Colonic mucosa (tissue), 4 donors: ENCODE measurements at regions not wholly inside any gene's neighbourhood (a gene's known extent, or its start where the extent isn't known, plus 50 kb on each side); places are given as distances from the start of the nearest gene placed in this dataset.

Source experiments
- DNase-seq: peaks from one replicate; pipeline ENCODE4 v3.0.0-alpha.2; 2020
- H3K27ac ChIP-seq: fragments of 200-600 bp; one replicate; pipeline ENCODE4 v1.8.0; 2021
- H3K27me3 ChIP-seq: fragments of 200-600 bp; one replicate; pipeline ENCODE4 v1.8.0; 2021
- H3K36me3 ChIP-seq: fragments of 200-600 bp; one replicate; pipeline ENCODE4 v1.8.0; 2021
- H3K4me1 ChIP-seq: fragments of 200-600 bp; one replicate; pipeline ENCODE4 v1.8.0; 2021; ENCODE audit warnings: mild to moderate bottlenecking
- H3K4me3 ChIP-seq: fragments of 200-600 bp; one replicate; pipeline ENCODE4 v1.8.0; 2021
- H3K9ac ChIP-seq, 2 donors: one replicate each; pipeline ENCODE4 v1.7.0; 2013; ENCODE audit warnings: control low read depth in 2 of 2, low read depth in 2 of 2, low read length in 2 of 2
- H3K9me3 ChIP-seq: fragments of 200-600 bp; one replicate; pipeline ENCODE4 v1.8.0; 2021
- CTCF ChIP-seq: fragments of 200-600 bp; IDR thresholded peaks from one replicate; pipeline ENCODE4 v1.8.0; 2022; ENCODE audit warnings: antibody characterized with exemption, mild to moderate bottlenecking
- intact Hi-C: fragments of 100-400 bp; cut with DNase I; formaldehyde crosslinking; loops from one replicate; pipeline ENCODE4 v1.14.1; 2022
- donor health status: healthy.
- donor health status: DM: no; HTN: no; CAD: no.
- donor health status: DM: no; HTN: no; CAD: no.

GRCh38 chr3:99575683-99576082, 62.7 kb upstream of the COL8A1 start:
- Histone ChIP-seq H3K4me1 (no peaks in the 10 kb centered on the region), H3K36me3 (no peaks in the 10 kb centered on the region), H3K9ac (no peak overlapping the region), H3K27me3 (no peaks in the 10 kb centered on the region), H3K4me3 (no peak overlapping the region), H3K27ac (no peak overlapping the region), H3K9me3 (no peaks in the 10 kb centered on the region)
- intact Hi-C loops = no loop called here
- no peak for TF ChIP-seq CTCF
- DNase-seq = no peak

GRCh38 chr3:99570061-99570460, 68.3 kb upstream of the COL8A1 start:
- intact Hi-C loops = no loop called here
- Histone ChIP-seq H3K27me3 (no peaks in the 10 kb centered on the region), H3K4me3 (no peak overlapping the region), H3K36me3 (no peaks in the 10 kb centered on the region), H3K4me1 (no peaks in the 10 kb centered on the region), H3K27ac (no peak overlapping the region), H3K9me3 (no peaks in the 10 kb centered on the region), H3K9ac (no peak overlapping the region)
- no peak for TF ChIP-seq CTCF
- no peak for DNase-seq

- Histone ChIP-seq H3K4me1 (no peaks in the 10 kb centered on the region), H3K36me3 (no peaks in the 10 kb centered on the region), H3K9ac (no peak overlapping the region), H3K4me3 (no peak overlapping the region), H3K27ac (no peak overlapping the region), H3K9me3 (no peaks in the 10 kb centered on the region), H3K27me3 (no peaks in the 10 kb centered on the region)
- TF ChIP-seq CTCF = no peak
- no peak for DNase-seq
- intact Hi-C loops = no loop called here
Observed at GRCh38 chr3:99568663-99569335, 69.6 kb upstream of the COL8A1 start.

GRCh38 chr3:99565331-99565730, 73.1 kb upstream of the COL8A1 start:
- Histone ChIP-seq H3K4me1 (no peaks in the 10 kb centered on the region), H3K9me3 (no peaks in the 10 kb centered on the region)

GRCh38 chr3:99562990-99563607, 75.3 kb upstream of the COL8A1 start:
- Histone ChIP-seq H3K9me3 (no peaks in the 10 kb centered on the region), H3K27ac (no peak overlapping the region), H3K4me3 (no peak overlapping the region), H3K4me1 (no peaks in the 10 kb centered on the region), H3K9ac (no peak overlapping the region), H3K27me3 (no peaks in the 10 kb centered on the region), H3K36me3 (no peaks in the 10 kb centered on the region)
- DNase-seq = no peak
- TF ChIP-seq CTCF = no peak
- intact Hi-C loops = no loop called here

More at GRCh38 chr3:99565331-99565730, 73.1 kb upstream of the COL8A1 start:
- no peaks in the 10 kb centered on the region for H3K27me3 ChIP-seq
- no peaks in the 10 kb centered on the region for H3K36me3 ChIP-seq
- H3K4me3 ChIP-seq = no peak overlapping the region
- no peak for TF ChIP-seq CTCF
- no peak for DNase-seq
- intact Hi-C loops = no loop called here
- no peak overlapping the region for H3K27ac ChIP-seq
- no peak overlapping the region for H3K9ac ChIP-seq
